Loucy (cell line): ENCODE measurements at regions not wholly inside any gene's neighbourhood (a gene's known extent, or its start where the extent isn't known, plus 50 kb on each side); places are given as distances from the start of the nearest gene placed in this dataset.

Experiments
- CTCF ChIP-seq: fragments of 200-600 bp; sonication (generic); conservative IDR thresholded peaks from 2 replicates; pipeline ENCODE4 v1.5.1; 2014; ENCODE audit warnings: mild to moderate bottlenecking, antibody characterized with exemption, low read length
- EZH2phosphoT487 ChIP-seq: fragments of 200-600 bp; IDR thresholded peaks from 2 replicates; pipeline ENCODE4 v1.6.1; 2018; ENCODE audit warnings: antibody characterized with exemption, mild to moderate bottlenecking, moderate library complexity, borderline replicate concordance

DNA sequence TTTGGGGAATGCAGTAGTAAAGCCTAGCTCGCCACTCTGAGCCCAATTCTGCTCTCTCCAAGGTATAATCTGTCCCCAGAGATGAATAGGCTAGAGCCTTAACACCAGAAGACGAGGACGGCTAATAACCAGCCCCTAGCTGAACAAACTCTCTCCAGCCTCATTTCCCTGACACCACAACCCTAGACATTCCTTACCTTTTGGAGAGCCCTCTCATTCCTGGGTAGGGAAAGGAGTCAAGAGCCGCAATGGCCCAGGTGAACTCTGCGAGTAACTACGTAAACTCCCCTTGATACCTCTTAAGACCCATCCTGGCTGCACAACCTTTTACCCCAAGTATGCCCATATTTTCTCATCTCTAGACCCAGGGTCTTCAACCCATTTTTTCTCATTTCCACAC is 722.9 kb downstream of the BCL11A start:
- TF ChIP-seq CTCF: no peak
- no peak for TF ChIP-seq EZH2phosphoT487
